GM18951 (cell line): ENCODE measurements at regions not wholly inside any gene's neighbourhood (a gene's known extent, or its start where the extent isn't known, plus 50 kb on each side); places are given as distances from the start of the nearest gene placed in this dataset.

Source experiments
- POLR2A ChIP-seq: IDR thresholded peaks from 4 replicates; pipeline ENCODE4 v1.6.1; 2011; ENCODE audit warnings: mild to moderate bottlenecking; ENCODE audit not compliant: insufficient read length, insufficient read depth; ENCODE audit errors: extremely low read depth
- in situ Hi-C: fragments of 300-500 bp; cut with MboI; formaldehyde crosslinking; loops from one replicate; pipeline ENCODE4 v1.12.0; 2022; ENCODE audit warnings: low sequenced_read_pairs, mixed read lengths, inconsistent platforms; ENCODE audit not compliant: unreplicated experiment

- TF ChIP-seq POLR2A: no peak
- in situ Hi-C loops: no loop called here
These were observed 68.5 kb upstream of the DUSP10 start for GRCh38 chr1:221810406-221810805.

GRCh38 chr1:221809091-221810029, 67.5 kb upstream of the DUSP10 start:
- no peak for TF ChIP-seq POLR2A
- in situ Hi-C loops: no loop called here

- no peak for TF ChIP-seq POLR2A
- in situ Hi-C loops: no loop called here
These were observed 65.1 kb upstream of the DUSP10 start for GRCh38 chr1:221806984-221807383.

GRCh38 chr1:221806236-221806635, 64.3 kb upstream of the DUSP10 start:
- TF ChIP-seq POLR2A: no peak
- in situ Hi-C loops: no loop called here

GRCh38 chr1:221805121-221805520, 63.2 kb upstream of the DUSP10 start:
- no peak for TF ChIP-seq POLR2A
- in situ Hi-C loops: no loop called here

- no peak for TF ChIP-seq POLR2A
- in situ Hi-C loops: no loop called here
These were observed 62.4 kb upstream of the DUSP10 start for GRCh38 chr1:221804303-221804702.

- TF ChIP-seq POLR2A: no peak
- in situ Hi-C loops: no loop called here
These were observed 60.1 kb upstream of the DUSP10 start for GRCh38 chr1:221801773-221802516.

- in situ Hi-C loops: no loop called here
- no peak for TF ChIP-seq POLR2A
These were observed 59.4 kb upstream of the DUSP10 start for GRCh38 chr1:221801251-221801661.

- TF ChIP-seq POLR2A: no peak
- in situ Hi-C loops: no loop called here
These were observed 58.9 kb upstream of the DUSP10 start for GRCh38 chr1:221800831-221801230.

- TF ChIP-seq POLR2A: no peak
- in situ Hi-C loops: no loop called here
These were observed 55.6 kb upstream of the DUSP10 start for GRCh38 chr1:221797506-221797905.

GRCh38 chr1:221796700-221797099, 54.8 kb upstream of the DUSP10 start:
- in situ Hi-C loops: no loop called here
- no peak for TF ChIP-seq POLR2A

- in situ Hi-C loops: no loop called here
- no peak for TF ChIP-seq POLR2A
These were observed 53.5 kb upstream of the DUSP10 start for GRCh38 chr1:221795380-221795779.

GRCh38 chr1:221794935-221795334, 53.0 kb upstream of the DUSP10 start:
- in situ Hi-C loops: no loop called here
- TF ChIP-seq POLR2A: no peak
